ENCODE measurements at regions not wholly inside any gene's neighbourhood (a gene's known extent, or its start where the extent isn't known, plus 50 kb on each side); places are given as distances from the start of the nearest gene placed in this dataset.

DNA sequence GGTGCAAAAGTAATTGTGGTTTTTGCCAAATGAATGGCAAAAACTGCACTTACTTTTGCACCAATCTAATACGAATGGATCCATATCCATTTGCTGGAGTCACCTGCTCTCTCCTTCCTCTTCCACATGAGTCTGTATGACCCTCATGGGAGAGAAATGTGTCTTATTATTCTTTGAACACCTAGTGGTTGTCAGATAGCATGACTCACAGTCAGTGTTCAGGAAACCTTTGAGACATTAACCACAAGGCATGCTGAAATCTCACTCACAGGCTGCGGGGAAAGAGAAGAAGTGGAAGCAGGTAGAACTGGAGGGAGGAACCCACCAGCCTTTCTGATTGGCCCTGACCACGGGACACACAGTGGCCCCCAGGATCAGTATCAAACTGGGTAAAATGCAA is 222.8 kb upstream of the KLF4 start (continued):
- peak; percentile 30; the same call in 1 of the 2 replicates for TF ChIP-seq SRF (IDR thresholded peaks at IDR 0.05; ENCODE audit: low read depth)
- TF ChIP-seq, protein P1, sequence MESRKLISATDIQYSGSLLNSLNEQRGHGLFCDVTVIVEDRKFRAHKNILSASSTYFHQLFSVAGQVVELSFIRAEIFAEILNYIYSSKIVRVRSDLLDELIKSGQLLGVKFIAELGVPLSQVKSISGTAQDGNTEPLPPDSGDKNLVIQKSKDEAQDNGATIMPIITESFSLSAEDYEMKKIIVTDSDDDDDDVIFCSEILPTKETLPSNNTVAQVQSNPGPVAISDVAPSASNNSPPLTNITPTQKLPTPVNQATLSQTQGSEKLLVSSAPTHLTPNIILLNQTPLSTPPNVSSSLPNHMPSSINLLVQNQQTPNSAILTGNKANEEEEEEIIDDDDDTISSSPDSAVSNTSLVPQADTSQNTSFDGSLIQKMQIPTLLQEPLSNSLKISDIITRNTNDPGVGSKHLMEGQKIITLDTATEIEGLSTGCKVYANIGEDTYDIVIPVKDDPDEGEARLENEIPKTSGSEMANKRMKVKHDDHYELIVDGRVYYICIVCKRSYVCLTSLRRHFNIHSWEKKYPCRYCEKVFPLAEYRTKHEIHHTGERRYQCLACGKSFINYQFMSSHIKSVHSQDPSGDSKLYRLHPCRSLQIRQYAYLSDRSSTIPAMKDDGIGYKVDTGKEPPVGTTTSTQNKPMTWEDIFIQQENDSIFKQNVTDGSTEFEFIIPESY (IDR thresholded peaks at IDR 0.05; ENCODE audit: extremely low read depth, insufficient replicate concordance, low read length) = no peak
- peak; percentile 54 for TF ChIP-seq YY1 (IDR thresholded peaks at IDR 0.05; ENCODE audit: extremely low read depth, insufficient replicate concordance, low read depth, low read length)
- TF ChIP-seq EZH2phosphoT487 (IDR thresholded peaks at IDR 0.05; ENCODE audit: borderline replicate concordance) = no peak
- no peak for TF ChIP-seq ZFX (IDR thresholded peaks at IDR 0.05)
- TF ChIP-seq FOSL1 (IDR thresholded peaks at IDR 0.05; ENCODE audit: low read depth) = peak; percentile 84
- TF ChIP-seq, protein P2, sequence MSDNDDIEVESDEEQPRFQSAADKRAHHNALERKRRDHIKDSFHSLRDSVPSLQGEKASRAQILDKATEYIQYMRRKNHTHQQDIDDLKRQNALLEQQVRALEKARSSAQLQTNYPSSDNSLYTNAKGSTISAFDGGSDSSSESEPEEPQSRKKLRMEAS (IDR thresholded peaks at IDR 0.05) = peak; percentile 93

DNA sequence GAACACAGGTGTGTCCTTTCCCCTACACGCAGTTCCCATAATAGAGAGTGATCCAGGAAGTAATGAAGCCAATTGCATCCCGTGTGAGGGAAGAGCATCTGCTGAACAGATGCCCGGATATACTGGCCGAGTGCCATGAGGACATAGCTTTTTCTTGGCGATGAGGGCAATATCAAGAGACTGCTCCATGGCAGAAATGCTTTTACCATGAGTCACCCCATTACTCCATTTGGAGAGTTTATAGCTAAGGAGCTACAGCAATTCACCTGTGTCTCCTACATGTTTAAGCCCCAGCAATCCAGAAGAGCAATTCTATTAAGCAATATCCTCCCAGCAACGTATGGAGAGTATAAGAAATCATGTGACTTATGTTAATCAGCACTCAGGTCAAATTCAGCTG is 222.0 kb upstream of the KLF4 start:
- Histone ChIP-seq H3K4me1 (ENCODE audit: control insufficient read depth in 1 of 2, insufficient read depth in 2 of 2, low read length in 2 of 2) (peaks cover 21 to 34% of the 10 kb centered on the region in 2 experiments), H3K27me3 (ENCODE audit: insufficient read depth, low read length) (no peaks in the 10 kb centered on the region), H3K4me2 (ENCODE audit: low read length) (peak overlapping the region; percentile 67), H3K36me3 (ENCODE audit: control insufficient read depth in 1 of 2, insufficient read depth in 2 of 2, low read length in 2 of 2) (no peaks in the 10 kb centered on the region), H3K9me3 (ENCODE audit: control insufficient read depth in 1 of 2, insufficient read depth in 1 of 2, low read depth in 1 of 2, low read length in 2 of 2) (no peaks in the 10 kb centered on the region), H3K27ac (ENCODE audit: low read depth, low read length) (peak overlapping the region; percentile 17; the same call in 1 of the 2 replicates), H3K4me3 (replicated peaks in 1 of 2; ENCODE audit: low read depth in 1 of 2, low read length in 2 of 2) (0 out of 4 replicates have a peak overlapping the region, but pooled peaks of 1 of the 2 experiments have one; percentile 7), H2AFZ (ENCODE audit: low read depth, low read length, poor library complexity, severe bottlenecking) (peak overlapping the region; percentile 86), H4K20me1 (ENCODE audit: insufficient read depth) (no peaks in the 10 kb centered on the region), H3K9ac (ENCODE audit: low read length) (peak overlapping the region; percentile 41), H3K9me2 (ENCODE audit: insufficient read depth) (no peaks in the 10 kb centered on the region), H3K79me2 (ENCODE audit: insufficient read depth, low read length) (no peaks in the 10 kb centered on the region)
- DNase-seq (ENCODE audit: low read depth, low spot score) = peak; percentile 88
- ChIA-PET RAD21 (ENCODE audit: low non-redundant PET in 1 of 2, low total read pairs in 2 of 2, uncharacterized antibody in 2 of 2, unreplicated experiment in 2 of 2) (interaction anchor here in 1 of 2 experiments (0.6 to 0.9 kb wide), 5 partner anchors 17 to 1045 kb away, joined by 3 to 5 read pairs (median 3); no protein-coding TSS in a partner anchor), POLR2A (interaction anchor here (0.8 to 1.6 kb wide), 5 partner anchors 20 to 227 kb away, joined by 3 to 9 read pairs (median 3); partner anchors contain the start of gene KLF4), CTCF (interaction anchor here (1.5 kb wide), 1 partner anchor 200 kb away, joined by 3 read pairs; no protein-coding TSS in a partner anchor)
- peak; percentile 75; the same call in 1 of the 2 replicates for TF ChIP-seq CBX3 (IDR thresholded peaks at IDR 0.05; ENCODE audit: low read depth)
- no peak for TF ChIP-seq EGR1 (IDR thresholded peaks at IDR 0.05; ENCODE audit: low read depth)
- peak; percentile 17; the same call in 1 of the 2 replicates for TF ChIP-seq RAD21 (IDR thresholded peaks at IDR 0.05; ENCODE audit: low read depth)
- TF ChIP-seq SP1 (IDR thresholded peaks at IDR 0.05; ENCODE audit: low read depth) = peak; percentile 48; the same call in 1 of the 2 replicates
- TF ChIP-seq ELF1 (IDR thresholded peaks at IDR 0.05; ENCODE audit: borderline replicate concordance, low read depth) = peak; percentile 44; the same call in 1 of the 2 replicates
- peak; percentile 79 for TF ChIP-seq JUND (IDR thresholded peaks at IDR 0.05)
- TF ChIP-seq, protein P3, sequence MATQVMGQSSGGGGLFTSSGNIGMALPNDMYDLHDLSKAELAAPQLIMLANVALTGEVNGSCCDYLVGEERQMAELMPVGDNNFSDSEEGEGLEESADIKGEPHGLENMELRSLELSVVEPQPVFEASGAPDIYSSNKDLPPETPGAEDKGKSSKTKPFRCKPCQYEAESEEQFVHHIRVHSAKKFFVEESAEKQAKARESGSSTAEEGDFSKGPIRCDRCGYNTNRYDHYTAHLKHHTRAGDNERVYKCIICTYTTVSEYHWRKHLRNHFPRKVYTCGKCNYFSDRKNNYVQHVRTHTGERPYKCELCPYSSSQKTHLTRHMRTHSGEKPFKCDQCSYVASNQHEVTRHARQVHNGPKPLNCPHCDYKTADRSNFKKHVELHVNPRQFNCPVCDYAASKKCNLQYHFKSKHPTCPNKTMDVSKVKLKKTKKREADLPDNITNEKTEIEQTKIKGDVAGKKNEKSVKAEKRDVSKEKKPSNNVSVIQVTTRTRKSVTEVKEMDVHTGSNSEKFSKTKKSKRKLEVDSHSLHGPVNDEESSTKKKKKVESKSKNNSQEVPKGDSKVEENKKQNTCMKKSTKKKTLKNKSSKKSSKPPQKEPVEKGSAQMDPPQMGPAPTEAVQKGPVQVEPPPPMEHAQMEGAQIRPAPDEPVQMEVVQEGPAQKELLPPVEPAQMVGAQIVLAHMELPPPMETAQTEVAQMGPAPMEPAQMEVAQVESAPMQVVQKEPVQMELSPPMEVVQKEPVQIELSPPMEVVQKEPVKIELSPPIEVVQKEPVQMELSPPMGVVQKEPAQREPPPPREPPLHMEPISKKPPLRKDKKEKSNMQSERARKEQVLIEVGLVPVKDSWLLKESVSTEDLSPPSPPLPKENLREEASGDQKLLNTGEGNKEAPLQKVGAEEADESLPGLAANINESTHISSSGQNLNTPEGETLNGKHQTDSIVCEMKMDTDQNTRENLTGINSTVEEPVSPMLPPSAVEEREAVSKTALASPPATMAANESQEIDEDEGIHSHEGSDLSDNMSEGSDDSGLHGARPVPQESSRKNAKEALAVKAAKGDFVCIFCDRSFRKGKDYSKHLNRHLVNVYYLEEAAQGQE (IDR thresholded peaks at IDR 0.05; ENCODE audit: low read depth) = no peak
- TF ChIP-seq CEBPB (IDR thresholded peaks at IDR 0.05; ENCODE audit: low read depth) = peak; percentile 68; the same call in 1 of the 2 replicates
- TF ChIP-seq FOSL1 (IDR thresholded peaks at IDR 0.05; ENCODE audit: low read depth) = peak; percentile 76
- peak; percentile 58 for TF ChIP-seq POLR2AphosphoS5 (IDR thresholded peaks at IDR 0.05; ENCODE audit: low read depth, low read length)
- peak; percentile 63 for ATAC-seq
- BruUV-seq (replicated peaks) = no TSS peak
- intact Hi-C loops (cut with micrococcal nuclease) = no loop called here

All from HCT116 (cell line).